Ovary (tissue), 3 donors: ENCODE measurements at regions not wholly inside any gene's neighbourhood (a gene's known extent, or its start where the extent isn't known, plus 50 kb on each side); places are given as distances from the start of the nearest gene placed in this dataset.

Experiments
- CTCF ChIP-seq, 3 donors: fragments of 450-650 bp in 2 of 3; fragments of 200-600 bp in 1 of 3; IDR thresholded peaks; one replicate each; pipeline versions ENCODE4 v1.5.1 to v1.8.0; 2016 to 2022; ENCODE audit warnings: antibody characterized with exemption in 3 of 3, mild to moderate bottlenecking in 1 of 3
- EP300 ChIP-seq: sonication (generic); formaldehyde crosslinking; IDR thresholded peaks from one replicate; pipeline ENCODE4 v1.6.1; 2017; ENCODE audit warnings: antibody characterized with exemption
- POLR2A ChIP-seq: fragments of 450-650 bp; IDR thresholded peaks from one replicate; pipeline ENCODE4 v1.6.1; 2017; ENCODE audit warnings: antibody characterized with exemption, mild to moderate bottlenecking, moderate library complexity
- donor health status: DM: no; HTN: no; CAD: no.

DNA sequence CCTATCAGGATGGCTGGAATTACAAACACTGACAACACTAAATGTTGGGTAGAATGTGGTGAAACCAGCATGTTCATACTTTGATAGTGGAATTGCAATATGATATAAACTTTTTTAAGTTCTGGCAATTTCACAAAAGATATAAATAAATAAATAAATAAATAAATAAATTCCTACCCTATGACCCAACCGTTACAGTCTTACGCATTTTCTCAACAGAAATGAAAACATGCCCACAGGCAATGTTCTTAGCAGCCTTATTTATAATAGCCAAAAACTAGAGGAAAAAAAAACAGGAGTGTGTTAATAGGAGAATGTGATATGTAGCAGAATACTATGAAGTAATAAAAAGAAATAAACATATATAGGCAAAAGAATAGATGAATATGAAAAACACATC is 318.9 kb downstream of the IPMK start:
- no peak for TF ChIP-seq POLR2A
- TF ChIP-seq EP300, result no peak
- TF ChIP-seq CTCF (IDR thresholded peaks at IDR 0.05), result no peak
